ENCODE measurements at regions not wholly inside any gene's neighbourhood (a gene's known extent, or its start where the extent isn't known, plus 50 kb on each side); places are given as distances from the start of the nearest gene placed in this dataset.

DNA sequence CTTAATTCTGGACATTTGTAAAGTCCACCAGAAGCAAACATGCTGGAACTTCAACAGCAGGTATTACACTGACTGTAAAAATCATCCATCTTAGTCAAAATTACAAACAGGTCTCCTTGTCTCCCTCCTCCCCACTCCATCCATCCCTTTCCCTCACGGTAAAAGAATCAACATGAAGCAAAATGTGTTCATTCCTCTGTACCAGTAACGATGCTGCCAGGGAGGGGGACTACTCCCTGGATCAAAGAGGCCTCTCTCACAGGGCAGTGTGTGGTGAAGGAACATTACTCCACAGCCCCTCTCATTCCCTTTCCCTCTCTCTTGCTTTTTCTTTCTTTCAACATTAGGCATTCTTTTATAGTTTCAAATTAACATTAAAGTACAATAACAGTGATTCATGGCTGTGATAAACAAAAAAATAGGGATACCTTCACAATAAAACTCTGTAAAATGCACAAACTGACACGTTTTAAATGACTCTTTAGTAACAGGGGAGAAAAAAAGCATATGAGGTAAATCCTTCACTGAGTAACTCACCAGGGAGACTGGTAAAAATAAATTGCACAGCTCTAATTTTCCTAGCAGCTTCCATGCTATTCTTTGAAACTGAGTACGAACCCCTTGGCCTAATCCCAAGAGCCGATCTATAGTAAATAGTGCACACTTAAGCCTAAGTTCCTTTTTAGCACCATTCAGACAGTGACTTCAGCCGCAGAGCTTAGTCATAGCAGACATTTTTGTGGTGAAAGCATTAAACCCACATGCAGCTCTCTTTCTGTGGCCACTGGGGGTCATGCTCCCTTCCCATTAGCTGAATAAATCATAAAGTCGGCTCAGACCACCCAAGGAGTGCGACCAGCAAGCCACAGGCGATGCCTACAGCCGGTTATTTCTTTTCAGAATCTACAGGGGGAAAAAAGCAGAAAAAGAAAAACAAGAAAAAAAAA lies 215.6 kb upstream of the GYPA start:
- H3K27ac ChIP-seq (ENCODE audit: low read depth) = peak overlapping the region; percentile 88
- TF ChIP-seq EZH2phosphoT487 (IDR thresholded peaks at IDR 0.05; ENCODE audit: unreplicated experiment) (no peak), POLR2AphosphoS5 (IDR thresholded peaks at IDR 0.05; ENCODE audit: low read depth) (no peak), ZNF114 (CRISPR knock-in tag; IDR thresholded peaks at IDR 0.05) (no peak)
- TF ChIP-seq, protein P1, sequence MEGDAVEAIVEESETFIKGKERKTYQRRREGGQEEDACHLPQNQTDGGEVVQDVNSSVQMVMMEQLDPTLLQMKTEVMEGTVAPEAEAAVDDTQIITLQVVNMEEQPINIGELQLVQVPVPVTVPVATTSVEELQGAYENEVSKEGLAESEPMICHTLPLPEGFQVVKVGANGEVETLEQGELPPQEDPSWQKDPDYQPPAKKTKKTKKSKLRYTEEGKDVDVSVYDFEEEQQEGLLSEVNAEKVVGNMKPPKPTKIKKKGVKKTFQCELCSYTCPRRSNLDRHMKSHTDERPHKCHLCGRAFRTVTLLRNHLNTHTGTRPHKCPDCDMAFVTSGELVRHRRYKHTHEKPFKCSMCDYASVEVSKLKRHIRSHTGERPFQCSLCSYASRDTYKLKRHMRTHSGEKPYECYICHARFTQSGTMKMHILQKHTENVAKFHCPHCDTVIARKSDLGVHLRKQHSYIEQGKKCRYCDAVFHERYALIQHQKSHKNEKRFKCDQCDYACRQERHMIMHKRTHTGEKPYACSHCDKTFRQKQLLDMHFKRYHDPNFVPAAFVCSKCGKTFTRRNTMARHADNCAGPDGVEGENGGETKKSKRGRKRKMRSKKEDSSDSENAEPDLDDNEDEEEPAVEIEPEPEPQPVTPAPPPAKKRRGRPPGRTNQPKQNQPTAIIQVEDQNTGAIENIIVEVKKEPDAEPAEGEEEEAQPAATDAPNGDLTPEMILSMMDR (conservative IDR thresholded peaks at IDR 0.05; ENCODE audit: low read depth in 2 of 2) = peak; percentile 40 to 41
- TF ChIP-seq, protein P2, sequence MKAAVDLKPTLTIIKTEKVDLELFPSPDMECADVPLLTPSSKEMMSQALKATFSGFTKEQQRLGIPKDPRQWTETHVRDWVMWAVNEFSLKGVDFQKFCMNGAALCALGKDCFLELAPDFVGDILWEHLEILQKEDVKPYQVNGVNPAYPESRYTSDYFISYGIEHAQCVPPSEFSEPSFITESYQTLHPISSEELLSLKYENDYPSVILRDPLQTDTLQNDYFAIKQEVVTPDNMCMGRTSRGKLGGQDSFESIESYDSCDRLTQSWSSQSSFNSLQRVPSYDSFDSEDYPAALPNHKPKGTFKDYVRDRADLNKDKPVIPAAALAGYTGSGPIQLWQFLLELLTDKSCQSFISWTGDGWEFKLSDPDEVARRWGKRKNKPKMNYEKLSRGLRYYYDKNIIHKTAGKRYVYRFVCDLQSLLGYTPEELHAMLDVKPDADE (IDR thresholded peaks at IDR 0.05) = no peak
- no peaks in the 10 kb centered on the region for H3K79me2 ChIP-seq (replicated peaks; ENCODE audit: insufficient read depth)
- H3K27ac Mint-ChIP-seq = peak overlapping the region; percentile 96
- peak overlapping the region; percentile 32; the same call in 1 of the 2 replicates for H3K4me3 ChIP-seq
- peak; percentile 78 for ATAC-seq
- H3K27me3 ChIP-seq (ENCODE audit: insufficient read depth) = no peaks in the 10 kb centered on the region
- no peaks in the 10 kb centered on the region for H3K9me3 Mint-ChIP-seq
- H3K9me2 ChIP-seq (ENCODE audit: insufficient read depth) = no peaks in the 10 kb centered on the region; the same call in 1 of the 2 replicates
- H3K27me3 Mint-ChIP-seq (ENCODE audit: insufficient read depth, low read depth, poor library complexity) = peaks cover 4% of the 10 kb centered on the region
- H2AFZ ChIP-seq = peak overlapping the region; percentile 48; the same call in 1 of the 2 replicates
- H3K4me2 ChIP-seq = peak overlapping the region; percentile 56
- no peaks in the 10 kb centered on the region for H3K36me3 Mint-ChIP-seq (ENCODE audit: low read depth)
- peaks cover 70% of the 10 kb centered on the region for H3K4me1 Mint-ChIP-seq
- DNase-seq (ENCODE audit: low spot score) = peak; percentile 58
- H3F3A ChIP-seq (replicated peaks; ENCODE audit: low read depth) = no peaks in the 10 kb centered on the region
- peak overlapping the region; percentile 58; the same call in 2 of the 3 replicates for H3K4me3 Mint-ChIP-seq
- H4K20me1 ChIP-seq (replicated peaks; ENCODE audit: insufficient read depth) = no peaks in the 10 kb centered on the region
- no peaks in the 10 kb centered on the region for H3K36me3 ChIP-seq (ENCODE audit: insufficient read depth)
- H3K4me1 ChIP-seq (ENCODE audit: insufficient read depth) = peaks cover 53% of the 10 kb centered on the region

DNA sequence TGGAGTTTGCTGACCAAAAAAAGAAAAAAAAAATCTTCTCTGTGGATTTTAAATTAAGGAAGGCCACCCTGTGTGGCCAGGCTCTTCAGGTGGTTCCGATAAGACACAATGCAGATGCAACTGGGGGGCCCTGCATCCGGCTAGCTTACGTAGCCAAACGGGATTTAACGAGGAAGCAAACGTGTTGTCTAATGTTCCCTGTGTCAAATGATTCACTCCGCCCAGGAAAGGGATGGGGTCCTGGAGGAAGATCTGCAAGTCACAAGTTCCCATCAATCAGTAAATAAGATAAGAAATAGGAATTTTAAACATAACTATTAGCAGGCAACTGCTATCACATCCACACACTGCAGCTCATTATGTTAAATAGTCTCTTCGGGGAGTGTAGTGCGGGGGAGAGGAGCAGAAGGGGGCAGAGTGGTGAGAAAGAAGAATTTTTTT lies 216.4 kb upstream of the GYPA start:
- Histone ChIP-seq H3K27me3 (ENCODE audit: insufficient read depth) (no peaks in the 10 kb centered on the region), H3K27ac (ENCODE audit: low read depth) (peak overlapping the region; percentile 88), H3K4me2 (peak overlapping the region; percentile 56), H3K79me2 (replicated peaks; ENCODE audit: insufficient read depth) (no peaks in the 10 kb centered on the region), H3F3A (replicated peaks; ENCODE audit: low read depth) (no peaks in the 10 kb centered on the region), H3K9me2 (ENCODE audit: insufficient read depth) (no peaks in the 10 kb centered on the region; the same call in 1 of the 2 replicates), H4K20me1 (replicated peaks; ENCODE audit: insufficient read depth) (no peaks in the 10 kb centered on the region), H2AFZ (peak overlapping the region; percentile 69), H3K36me3 (ENCODE audit: insufficient read depth) (no peaks in the 10 kb centered on the region), H3K4me3 (peak overlapping the region; percentile 32; the same call in 1 of the 2 replicates), H3K4me1 (ENCODE audit: insufficient read depth) (peaks cover 53% of the 10 kb centered on the region)
- ATAC-seq = peak; percentile 78
- Mint-ChIP-seq H3K27me3 (ENCODE audit: insufficient read depth, low read depth, poor library complexity) (peaks cover 4% of the 10 kb centered on the region), H3K27ac (peak overlapping the region; percentile 96), H3K9me3 (no peaks in the 10 kb centered on the region), H3K36me3 (ENCODE audit: low read depth) (no peaks in the 10 kb centered on the region), H3K4me1 (peaks cover 75% of the 10 kb centered on the region), H3K4me3 (peak overlapping the region; percentile 58)
- TF ChIP-seq STAT1 (IDR thresholded peaks at IDR 0.05; ENCODE audit: unreplicated experiment) (no peak), ZNF114 (CRISPR knock-in tag; IDR thresholded peaks at IDR 0.05) (no peak), JUNB (IDR thresholded peaks at IDR 0.05; ENCODE audit: unreplicated experiment) (no peak), POLR2AphosphoS5 (IDR thresholded peaks at IDR 0.05; ENCODE audit: low read depth) (no peak), ZNF331 (CRISPR knock-in tag; IDR thresholded peaks at IDR 0.05; ENCODE audit: low read depth) (no peak), CREB1 (CRISPR knock-in tag; IDR thresholded peaks at IDR 0.05; ENCODE audit: low read depth) (peak; percentile 55), NANOG (IDR thresholded peaks at IDR 0.05; ENCODE audit: borderline replicate concordance) (no peak)
- TF ChIP-seq, protein P3, sequence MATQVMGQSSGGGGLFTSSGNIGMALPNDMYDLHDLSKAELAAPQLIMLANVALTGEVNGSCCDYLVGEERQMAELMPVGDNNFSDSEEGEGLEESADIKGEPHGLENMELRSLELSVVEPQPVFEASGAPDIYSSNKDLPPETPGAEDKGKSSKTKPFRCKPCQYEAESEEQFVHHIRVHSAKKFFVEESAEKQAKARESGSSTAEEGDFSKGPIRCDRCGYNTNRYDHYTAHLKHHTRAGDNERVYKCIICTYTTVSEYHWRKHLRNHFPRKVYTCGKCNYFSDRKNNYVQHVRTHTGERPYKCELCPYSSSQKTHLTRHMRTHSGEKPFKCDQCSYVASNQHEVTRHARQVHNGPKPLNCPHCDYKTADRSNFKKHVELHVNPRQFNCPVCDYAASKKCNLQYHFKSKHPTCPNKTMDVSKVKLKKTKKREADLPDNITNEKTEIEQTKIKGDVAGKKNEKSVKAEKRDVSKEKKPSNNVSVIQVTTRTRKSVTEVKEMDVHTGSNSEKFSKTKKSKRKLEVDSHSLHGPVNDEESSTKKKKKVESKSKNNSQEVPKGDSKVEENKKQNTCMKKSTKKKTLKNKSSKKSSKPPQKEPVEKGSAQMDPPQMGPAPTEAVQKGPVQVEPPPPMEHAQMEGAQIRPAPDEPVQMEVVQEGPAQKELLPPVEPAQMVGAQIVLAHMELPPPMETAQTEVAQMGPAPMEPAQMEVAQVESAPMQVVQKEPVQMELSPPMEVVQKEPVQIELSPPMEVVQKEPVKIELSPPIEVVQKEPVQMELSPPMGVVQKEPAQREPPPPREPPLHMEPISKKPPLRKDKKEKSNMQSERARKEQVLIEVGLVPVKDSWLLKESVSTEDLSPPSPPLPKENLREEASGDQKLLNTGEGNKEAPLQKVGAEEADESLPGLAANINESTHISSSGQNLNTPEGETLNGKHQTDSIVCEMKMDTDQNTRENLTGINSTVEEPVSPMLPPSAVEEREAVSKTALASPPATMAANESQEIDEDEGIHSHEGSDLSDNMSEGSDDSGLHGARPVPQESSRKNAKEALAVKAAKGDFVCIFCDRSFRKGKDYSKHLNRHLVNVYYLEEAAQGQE (IDR thresholded peaks at IDR 0.05; ENCODE audit: unreplicated experiment) = no peak
- DNase-seq (ENCODE audit: low spot score) = peak; percentile 57
